ENCODE measurements at regions not wholly inside any gene's neighbourhood (a gene's known extent, or its start where the extent isn't known, plus 50 kb on each side); places are given as distances from the start of the nearest gene placed in this dataset.
A peak's percentile ranks its signal among the peaks of the same experiment; 100 is the strongest.

DNA sequence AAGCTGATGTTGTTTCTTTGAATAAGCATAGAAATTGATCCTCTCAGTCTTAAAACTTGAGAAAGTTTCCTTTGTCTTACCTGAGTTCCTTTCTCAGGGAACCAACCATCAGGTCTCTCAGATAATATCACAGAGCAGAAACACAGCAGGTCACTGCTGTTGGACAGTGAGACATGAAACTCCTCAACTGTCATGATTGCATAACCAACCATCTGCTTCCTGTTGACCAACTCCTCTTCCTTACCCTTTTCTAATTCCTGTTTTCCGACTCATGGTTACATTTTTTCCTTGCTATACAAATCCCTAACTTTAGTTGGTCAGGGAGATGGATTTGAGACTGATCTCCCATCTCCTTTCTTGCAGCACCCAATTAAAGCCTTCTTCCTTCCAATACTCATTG lies 845.3 kb downstream of the FAM181B start:
- BruUV-seq (replicated peaks): no TSS peak
- intact Hi-C loops (cut with micrococcal nuclease; ENCODE audit: unreplicated experiment): no loop called here

GRCh38 chr11:81887671-81888070 lies 846.0 kb downstream of the FAM181B start:
- no peaks in the 10 kb centered on the region for H3K27me3 ChIP-seq (ENCODE audit: control insufficient read depth in 1 of 2, insufficient read depth in 2 of 2, low read length in 2 of 2)
- no TSS peak for BruUV-seq (replicated peaks)
- WGBS (ENCODE audit: low lambda C conversion rate): 97% methylated on average over 1 of the region's 1 CpG
- ATAC-seq (no peak), DNase-seq (ENCODE audit: low spot score) (no peak), FAIRE-seq (no peak)
- H3K4me1 ChIP-seq (ENCODE audit: insufficient read depth, low read length): no peaks in the 10 kb centered on the region
- intact Hi-C loops (cut with micrococcal nuclease; ENCODE audit: unreplicated experiment): no loop called here
- no peaks in the 10 kb centered on the region for H3K79me2 ChIP-seq (ENCODE audit: insufficient read depth, low read length)
- no peak overlapping the region for H2AFZ ChIP-seq (ENCODE audit: low read length)
- H3K4me2 ChIP-seq (ENCODE audit: low read depth, low read length): no peak overlapping the region
- no peaks in the 10 kb centered on the region for H3K9me3 ChIP-seq (ENCODE audit: low read length)
- in situ Hi-C loops (cut with HindIII; ENCODE audit: extremely low pct_ligation_motif_present, low pct_unique_long_range_greater_than_20kb): no loop called here
- no peaks in the 10 kb centered on the region for H3K36me3 ChIP-seq (replicated peaks in 1 of 2; ENCODE audit: control insufficient read depth in 1 of 2, insufficient read depth in 2 of 2, low read length in 2 of 2)
- ChIA-PET CTCF (ENCODE audit: low intra/inter-chr PET ratio, low total read pairs) (no interaction called here), POLR2A (no interaction called here)
- H3K4me3 ChIP-seq (replicated peaks in 1 of 3; ENCODE audit: insufficient read depth in 1 of 3, low read depth in 2 of 3, low read length in 3 of 3): no peak overlapping the region
- TF ChIP-seq MAFF (IDR thresholded peaks at IDR 0.05; ENCODE audit: low read depth, low read length): peak; percentile 73
- TF ChIP-seq ZNF878 (CRISPR knock-in tag; IDR thresholded peaks at IDR 0.05): no peak
- peak; percentile 34 to 80; a peak in 3 of 4 replicates for TF ChIP-seq MAFK (conservative IDR thresholded peaks at IDR 0.05 in 1 of 2, IDR thresholded peaks at IDR 0.05 in 1 of 2; ENCODE audit: low read length in 2 of 2)
- no peak overlapping the region for H3K9ac ChIP-seq (ENCODE audit: insufficient read depth, low read depth, low read length)
- no peak overlapping the region for H3K27ac ChIP-seq (ENCODE audit: extremely low read length, insufficient read depth, low read length)
- no peaks in the 10 kb centered on the region for H4K20me1 ChIP-seq (ENCODE audit: insufficient read depth, low read length)

More for the DNA sequence above, 845.3 kb downstream of the FAM181B start:
- Histone ChIP-seq H3K4me3 (replicated peaks in 1 of 3; ENCODE audit: insufficient read depth in 1 of 3, low read depth in 2 of 3, low read length in 3 of 3) (no peak overlapping the region), H3K4me1 (ENCODE audit: insufficient read depth, low read length) (no peaks in the 10 kb centered on the region), H3K4me2 (ENCODE audit: low read depth, low read length) (no peak overlapping the region), H2AFZ (ENCODE audit: low read length) (no peak overlapping the region), H3K27ac (ENCODE audit: extremely low read length, insufficient read depth, low read length) (no peak overlapping the region), H4K20me1 (ENCODE audit: insufficient read depth, low read length) (no peaks in the 10 kb centered on the region), H3K27me3 (ENCODE audit: control insufficient read depth in 1 of 2, insufficient read depth in 2 of 2, low read length in 2 of 2) (no peaks in the 10 kb centered on the region), H3K9ac (ENCODE audit: insufficient read depth, low read depth, low read length) (no peak overlapping the region), H3K9me3 (ENCODE audit: low read length) (no peaks in the 10 kb centered on the region), H3K36me3 (replicated peaks in 1 of 2; ENCODE audit: control insufficient read depth in 1 of 2, insufficient read depth in 2 of 2, low read length in 2 of 2) (no peaks in the 10 kb centered on the region), H3K79me2 (ENCODE audit: insufficient read depth, low read length) (no peaks in the 10 kb centered on the region)
- ChIA-PET CTCF (ENCODE audit: low intra/inter-chr PET ratio, low total read pairs) (no interaction called here), POLR2A (no interaction called here)
- no peak for DNase-seq (ENCODE audit: low spot score)
- ATAC-seq: no peak
- 3% methylated on average over 1 of the region's 1 CpG for WGBS (ENCODE audit: low lambda C conversion rate)
- in situ Hi-C loops (cut with HindIII; ENCODE audit: extremely low pct_ligation_motif_present, low pct_unique_long_range_greater_than_20kb): no loop called here
- TF ChIP-seq ZNF124 (CRISPR knock-in tag; IDR thresholded peaks at IDR 0.05): 0 out of 2 replicates have a peak, but pooled peaks have one; percentile 31
- TF ChIP-seq, protein P1, sequence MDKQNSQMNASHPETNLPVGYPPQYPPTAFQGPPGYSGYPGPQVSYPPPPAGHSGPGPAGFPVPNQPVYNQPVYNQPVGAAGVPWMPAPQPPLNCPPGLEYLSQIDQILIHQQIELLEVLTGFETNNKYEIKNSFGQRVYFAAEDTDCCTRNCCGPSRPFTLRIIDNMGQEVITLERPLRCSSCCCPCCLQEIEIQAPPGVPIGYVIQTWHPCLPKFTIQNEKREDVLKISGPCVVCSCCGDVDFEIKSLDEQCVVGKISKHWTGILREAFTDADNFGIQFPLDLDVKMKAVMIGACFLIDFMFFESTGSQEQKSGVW (CRISPR knock-in tag; IDR thresholded peaks at IDR 0.05; ENCODE audit: borderline replicate concordance): no peak
- peak; percentile 29; the same call in 1 of the 2 replicates for TF ChIP-seq CEBPB (IDR thresholded peaks at IDR 0.05; ENCODE audit: borderline replicate concordance, low read depth, low read length)
- no peak for TF ChIP-seq ZNF720 (CRISPR knock-in tag; IDR thresholded peaks at IDR 0.05)
- no peak for FAIRE-seq
